ENCODE measurements at regions not wholly inside any gene's neighbourhood (a gene's known extent, or its start where the extent isn't known, plus 50 kb on each side); places are given as distances from the start of the nearest gene placed in this dataset.

DNA sequence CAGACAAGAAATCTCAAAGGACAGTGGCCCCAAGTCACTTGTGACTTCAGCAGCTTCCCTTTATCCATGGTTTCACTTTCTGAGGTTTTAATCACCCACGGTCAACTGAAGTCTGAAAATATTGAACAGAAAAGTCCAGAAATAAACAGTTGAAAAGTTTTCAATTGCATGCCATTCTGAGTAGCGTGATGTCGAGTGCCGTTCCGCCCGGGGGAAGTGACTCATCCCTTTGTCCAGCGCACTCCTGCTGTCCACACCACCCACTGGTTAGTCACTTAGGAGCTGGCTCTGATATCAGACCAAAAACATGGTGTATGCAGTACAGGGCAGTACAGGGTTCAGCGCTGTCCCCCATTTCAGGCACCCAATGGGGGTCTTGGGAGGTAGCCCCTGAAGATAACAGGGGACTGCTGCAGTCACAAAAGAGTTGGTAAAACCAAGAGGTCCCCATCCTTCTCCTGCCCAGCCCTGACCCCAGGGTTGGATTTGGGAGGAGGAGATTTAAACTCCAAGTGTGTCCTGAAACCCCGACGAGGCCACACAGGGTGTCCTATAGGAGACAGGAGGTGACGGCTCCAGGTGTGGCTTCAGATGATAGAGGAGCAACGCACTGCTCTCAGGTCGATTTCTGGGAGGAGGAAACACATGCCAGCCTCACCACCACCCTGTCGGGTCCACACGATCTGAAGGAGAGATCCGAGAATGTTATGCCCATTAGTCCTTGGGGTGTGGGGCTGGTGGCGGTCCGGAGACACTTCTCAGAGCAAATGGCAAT, 390.1 kb downstream of the CTTN start:
- H2AFZ ChIP-seq (ENCODE audit: low read length): no peak overlapping the region
- H2BK5ac ChIP-seq (ENCODE audit: insufficient read length, low read length): no peak overlapping the region
- H3K4me1 Mint-ChIP-seq: no peaks in the 10 kb centered on the region
- H2BK12ac ChIP-seq (ENCODE audit: insufficient read length, low read depth, low read length): no peak overlapping the region
- no peaks in the 10 kb centered on the region for H3K79me1 ChIP-seq (ENCODE audit: insufficient read depth, low read depth, low read length, poor library complexity, severe bottlenecking)
- H3K4me3 Mint-ChIP-seq: no peak overlapping the region
- H3K27me3 ChIP-seq (ENCODE audit: insufficient read depth, low read length): no peaks in the 10 kb centered on the region
- peaks cover 14 to 35% (median 24%) of the 10 kb centered on the region in 3 experiments for H3K36me3 Mint-ChIP-seq (ENCODE audit: insufficient read depth in 1 of 3, low read depth in 3 of 3)
- H2BK20ac ChIP-seq (ENCODE audit: low read depth, low read length, poor library complexity, severe bottlenecking): no peak overlapping the region
- no peak overlapping the region for H4K5ac ChIP-seq (ENCODE audit: insufficient read length, low read depth, low read length)
- no peak overlapping the region for H3K56ac ChIP-seq (ENCODE audit: insufficient read length, low read depth, low read length)
- no peak overlapping the region for H3K18ac ChIP-seq (ENCODE audit: insufficient read length, low read depth, low read length)
- no peak overlapping the region for H4K91ac ChIP-seq (ENCODE audit: insufficient read length, low read depth, low read length)
- no peak overlapping the region for H3K27ac Mint-ChIP-seq
- H3K23me2 ChIP-seq (ENCODE audit: insufficient read length, low read depth, low read length, poor library complexity, severe bottlenecking): no peaks in the 10 kb centered on the region
- H3K9me3 ChIP-seq (ENCODE audit: control insufficient read depth, low read depth, low read length): peaks cover 8% of the 10 kb centered on the region
- no peak overlapping the region for H3K9ac ChIP-seq (ENCODE audit: extremely low read depth, insufficient read length, low read length)
- H3K23ac ChIP-seq (ENCODE audit: insufficient read length, low read depth, low read length): no peak overlapping the region
- H3K4me1 ChIP-seq (ENCODE audit: insufficient read depth, low read length): no peaks in the 10 kb centered on the region
- H3K27ac ChIP-seq (ENCODE audit: insufficient read length, low read depth, low read length): no peak overlapping the region
- H3K9me3 Mint-ChIP-seq: peaks cover 11 to 18% of the 10 kb centered on the region in 2 experiments
- WGBS (ENCODE audit: extremely low coverage, insufficient read length, low lambda C conversion rate): no CpG with 5 or more reads among the region's 18 CpGs
- H4K8ac ChIP-seq (replicated peaks; ENCODE audit: insufficient read length, low read depth, low read length): no peak overlapping the region
- no peak overlapping the region for H3T11ph ChIP-seq (ENCODE audit: low read length)
- no peaks in the 10 kb centered on the region; the same call in 1 of the 2 replicates for H3K27me3 Mint-ChIP-seq (ENCODE audit: low read depth)
- H4K20me1 ChIP-seq (ENCODE audit: control insufficient read depth, insufficient read depth, insufficient read length): peaks cover 3% of the 10 kb centered on the region
- no peak overlapping the region for H3K14ac ChIP-seq (ENCODE audit: insufficient read depth, low read length)
- no peak overlapping the region for H2BK120ac ChIP-seq (ENCODE audit: low read depth, low read length, poor library complexity, severe bottlenecking)
- TF ChIP-seq, protein P1, sequence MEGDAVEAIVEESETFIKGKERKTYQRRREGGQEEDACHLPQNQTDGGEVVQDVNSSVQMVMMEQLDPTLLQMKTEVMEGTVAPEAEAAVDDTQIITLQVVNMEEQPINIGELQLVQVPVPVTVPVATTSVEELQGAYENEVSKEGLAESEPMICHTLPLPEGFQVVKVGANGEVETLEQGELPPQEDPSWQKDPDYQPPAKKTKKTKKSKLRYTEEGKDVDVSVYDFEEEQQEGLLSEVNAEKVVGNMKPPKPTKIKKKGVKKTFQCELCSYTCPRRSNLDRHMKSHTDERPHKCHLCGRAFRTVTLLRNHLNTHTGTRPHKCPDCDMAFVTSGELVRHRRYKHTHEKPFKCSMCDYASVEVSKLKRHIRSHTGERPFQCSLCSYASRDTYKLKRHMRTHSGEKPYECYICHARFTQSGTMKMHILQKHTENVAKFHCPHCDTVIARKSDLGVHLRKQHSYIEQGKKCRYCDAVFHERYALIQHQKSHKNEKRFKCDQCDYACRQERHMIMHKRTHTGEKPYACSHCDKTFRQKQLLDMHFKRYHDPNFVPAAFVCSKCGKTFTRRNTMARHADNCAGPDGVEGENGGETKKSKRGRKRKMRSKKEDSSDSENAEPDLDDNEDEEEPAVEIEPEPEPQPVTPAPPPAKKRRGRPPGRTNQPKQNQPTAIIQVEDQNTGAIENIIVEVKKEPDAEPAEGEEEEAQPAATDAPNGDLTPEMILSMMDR (conservative IDR thresholded peaks at IDR 0.05): no peak
- H3K79me2 ChIP-seq (ENCODE audit: insufficient read depth, low read length): peaks cover 3% of the 10 kb centered on the region
- H3K4ac ChIP-seq (ENCODE audit: low read depth, low read length): no peak overlapping the region
- no peak overlapping the region for H2AK5ac ChIP-seq (ENCODE audit: insufficient read length, low read length)
- H2BK15ac ChIP-seq (ENCODE audit: low read depth, low read length): no peak overlapping the region
- DNase-seq: no peak
- H3K4me2 ChIP-seq (ENCODE audit: insufficient read depth, insufficient read length, low read length): no peak overlapping the region
